ENCODE measurements at regions not wholly inside any gene's neighbourhood (a gene's known extent, or its start where the extent isn't known, plus 50 kb on each side); places are given as distances from the start of the nearest gene placed in this dataset.

- H3K27me3 ChIP-seq = no peaks in the 10 kb centered on the region
- no peaks in the 10 kb centered on the region for H3K9me2 ChIP-seq (replicated peaks; ENCODE audit: insufficient read depth)
- no peak overlapping the region for H3K4me3 ChIP-seq
- no peak overlapping the region for H3K4me2 ChIP-seq
- no peaks in the 10 kb centered on the region for H3K36me3 ChIP-seq (replicated peaks; ENCODE audit: insufficient read depth, low read depth)
- no peak for DNase-seq (ENCODE audit: low spot score)
- H3K9me3 ChIP-seq (ENCODE audit: low read depth) = no peaks in the 10 kb centered on the region
- H3K79me2 ChIP-seq = no peaks in the 10 kb centered on the region
- no peak overlapping the region for H3K27ac ChIP-seq
- no peaks in the 10 kb centered on the region for H4K20me1 ChIP-seq (ENCODE audit: insufficient read depth, poor library complexity, severe bottlenecking)
- TF ChIP-seq EZH2phosphoT487 (IDR thresholded peaks at IDR 0.05; ENCODE audit: low read depth, severe bottlenecking, unreplicated experiment) = no peak
- 95% methylated on average over 8 of the region's 8 CpGs for WGBS (ENCODE audit: low lambda C conversion rate, missing lambda C conversion rate)
- H3K4me1 ChIP-seq (ENCODE audit: insufficient read depth) = no peaks in the 10 kb centered on the region
- H2AFZ ChIP-seq = no peak overlapping the region
Measured at GRCh38 chr12:18899678-18900317, 161.9 kb downstream of the CAPZA3 start.

- Histone ChIP-seq H3K27ac (no peak overlapping the region), H3K27me3 (no peaks in the 10 kb centered on the region), H3K9me3 (ENCODE audit: low read depth) (no peaks in the 10 kb centered on the region), H3K4me3 (no peak overlapping the region), H3K79me2 (no peaks in the 10 kb centered on the region), H3K9me2 (replicated peaks; ENCODE audit: insufficient read depth) (no peaks in the 10 kb centered on the region), H4K20me1 (ENCODE audit: insufficient read depth, poor library complexity, severe bottlenecking) (no peaks in the 10 kb centered on the region), H3K36me3 (replicated peaks; ENCODE audit: insufficient read depth, low read depth) (no peaks in the 10 kb centered on the region), H2AFZ (no peak overlapping the region), H3K4me1 (ENCODE audit: insufficient read depth) (no peaks in the 10 kb centered on the region), H3K4me2 (no peak overlapping the region)
- 41% methylated on average over 2 of the region's 2 CpGs for WGBS (ENCODE audit: low lambda C conversion rate, missing lambda C conversion rate)
- TF ChIP-seq CTCF (IDR thresholded peaks at IDR 0.05; ENCODE audit: poor library complexity) = no peak
- no peak for TF ChIP-seq EZH2 (IDR thresholded peaks at IDR 0.05; ENCODE audit: borderline replicate concordance)
- TF ChIP-seq EZH2phosphoT487 (IDR thresholded peaks at IDR 0.05; ENCODE audit: low read depth, severe bottlenecking, unreplicated experiment) = no peak
- DNase-seq (ENCODE audit: low spot score) = peak; percentile 23
Measured at GRCh38 chr12:18905134-18905533, 167.2 kb downstream of the CAPZA3 start.

GRCh38 chr12:18906395-18906794 lies 168.5 kb downstream of the CAPZA3 start:
- Histone ChIP-seq H3K9me3 (ENCODE audit: low read depth) (no peaks in the 10 kb centered on the region), H3K9me2 (replicated peaks; ENCODE audit: insufficient read depth) (no peaks in the 10 kb centered on the region), H2AFZ (no peak overlapping the region), H3K4me1 (ENCODE audit: insufficient read depth) (no peaks in the 10 kb centered on the region), H3K36me3 (replicated peaks; ENCODE audit: insufficient read depth, low read depth) (no peaks in the 10 kb centered on the region), H3K27ac (no peak overlapping the region), H3K4me3 (no peak overlapping the region), H3K79me2 (no peaks in the 10 kb centered on the region), H3K4me2 (no peak overlapping the region), H3K27me3 (no peaks in the 10 kb centered on the region), H4K20me1 (ENCODE audit: insufficient read depth, poor library complexity, severe bottlenecking) (no peaks in the 10 kb centered on the region)
- no peak for DNase-seq (ENCODE audit: low spot score)
- WGBS (ENCODE audit: low lambda C conversion rate, missing lambda C conversion rate) = 100% methylated on average over 1 of the region's 1 CpG
- TF ChIP-seq EZH2 (IDR thresholded peaks at IDR 0.05; ENCODE audit: borderline replicate concordance) (no peak), EZH2phosphoT487 (IDR thresholded peaks at IDR 0.05; ENCODE audit: low read depth, severe bottlenecking, unreplicated experiment) (no peak), CTCF (IDR thresholded peaks at IDR 0.05; ENCODE audit: poor library complexity) (no peak)

- H3K27ac ChIP-seq = no peak overlapping the region
Measured at GRCh38 chr12:18907127-18907526, 169.2 kb downstream of the CAPZA3 start.

More at GRCh38 chr12:18907127-18907526, 169.2 kb downstream of the CAPZA3 start:
- WGBS (ENCODE audit: low lambda C conversion rate, missing lambda C conversion rate) = 99% methylated on average over 5 of the region's 5 CpGs
- no peak overlapping the region for H3K4me3 ChIP-seq
- H3K4me1 ChIP-seq (ENCODE audit: insufficient read depth) = no peaks in the 10 kb centered on the region
- no peaks in the 10 kb centered on the region for H3K27me3 ChIP-seq
- H2AFZ ChIP-seq = no peak overlapping the region
- DNase-seq (ENCODE audit: low spot score) = no peak
- H3K79me2 ChIP-seq = no peaks in the 10 kb centered on the region
- H3K9me3 ChIP-seq (ENCODE audit: low read depth) = no peaks in the 10 kb centered on the region
- TF ChIP-seq EZH2phosphoT487 (IDR thresholded peaks at IDR 0.05; ENCODE audit: low read depth, severe bottlenecking, unreplicated experiment) (no peak), EZH2 (IDR thresholded peaks at IDR 0.05; ENCODE audit: borderline replicate concordance) (no peak), CTCF (IDR thresholded peaks at IDR 0.05; ENCODE audit: poor library complexity) (no peak)
- no peaks in the 10 kb centered on the region for H4K20me1 ChIP-seq (ENCODE audit: insufficient read depth, poor library complexity, severe bottlenecking)
- H3K36me3 ChIP-seq (replicated peaks; ENCODE audit: insufficient read depth, low read depth) = no peaks in the 10 kb centered on the region
- H3K4me2 ChIP-seq = no peak overlapping the region
- no peaks in the 10 kb centered on the region for H3K9me2 ChIP-seq (replicated peaks; ENCODE audit: insufficient read depth)

Data from hepatocyte (in vitro differentiated cells).